ENCODE measurements at regions not wholly inside any gene's neighbourhood (a gene's known extent, or its start where the extent isn't known, plus 50 kb on each side); places are given as distances from the start of the nearest gene placed in this dataset.

- TF ChIP-seq CTCF (IDR thresholded peaks at IDR 0.05; ENCODE audit: borderline replicate concordance): no peak
- intact Hi-C loops (cut with micrococcal nuclease): no loop called here
Observed at GRCh38 chr1:173294843-173295242, 87.7 kb upstream of the TNFSF4 start.

GRCh38 chr1:173295391-173295790 is 88.3 kb upstream of the TNFSF4 start:
- no peak for TF ChIP-seq CTCF (IDR thresholded peaks at IDR 0.05; ENCODE audit: borderline replicate concordance)
- no peaks in the 10 kb centered on the region for H3K27me3 ChIP-seq (ENCODE audit: low read depth)
- peaks cover 6% of the 10 kb centered on the region for H3K9me3 ChIP-seq (replicated peaks)
- DNase-seq: no peak
- H3K36me3 ChIP-seq: no peaks in the 10 kb centered on the region
- H3K4me1 ChIP-seq: no peaks in the 10 kb centered on the region
- H3K4me3 ChIP-seq: no peak overlapping the region
- H3K27ac ChIP-seq (replicated peaks): no peak overlapping the region
- intact Hi-C loops (cut with micrococcal nuclease): no loop called here

More at GRCh38 chr1:173294843-173295242, 87.7 kb upstream of the TNFSF4 start:
- H3K36me3 ChIP-seq: no peaks in the 10 kb centered on the region
- no peak for DNase-seq
- H3K27ac ChIP-seq (replicated peaks): no peak overlapping the region
- no peak overlapping the region for H3K4me3 ChIP-seq
- no peaks in the 10 kb centered on the region for H3K4me1 ChIP-seq
- H3K27me3 ChIP-seq (ENCODE audit: low read depth): no peaks in the 10 kb centered on the region
- peaks cover 6% of the 10 kb centered on the region for H3K9me3 ChIP-seq (replicated peaks)

GRCh38 chr1:173295995-173296394 is 88.9 kb upstream of the TNFSF4 start:
- no peak overlapping the region for H3K27ac ChIP-seq (replicated peaks)
- DNase-seq: no peak
- intact Hi-C loops (cut with micrococcal nuclease): no loop called here

GRCh38 chr1:173297798-173298391 is 90.8 kb upstream of the TNFSF4 start:
- intact Hi-C loops (cut with micrococcal nuclease): no loop called here
- peaks cover 5% of the 10 kb centered on the region for H3K9me3 ChIP-seq (replicated peaks)
- DNase-seq: no peak
- H3K36me3 ChIP-seq: no peaks in the 10 kb centered on the region
- no peak overlapping the region for H3K27ac ChIP-seq (replicated peaks)
- no peak for TF ChIP-seq CTCF (IDR thresholded peaks at IDR 0.05; ENCODE audit: borderline replicate concordance)
- H3K4me3 ChIP-seq: no peak overlapping the region
- H3K27me3 ChIP-seq (ENCODE audit: low read depth): no peaks in the 10 kb centered on the region
- H3K4me1 ChIP-seq: peaks cover 2% of the 10 kb centered on the region

More at GRCh38 chr1:173295995-173296394, 88.9 kb upstream of the TNFSF4 start:
- TF ChIP-seq CTCF (IDR thresholded peaks at IDR 0.05; ENCODE audit: borderline replicate concordance): no peak
- no peaks in the 10 kb centered on the region for H3K36me3 ChIP-seq
- H3K9me3 ChIP-seq (replicated peaks): peaks cover 6% of the 10 kb centered on the region
- no peaks in the 10 kb centered on the region for H3K4me1 ChIP-seq
- H3K27me3 ChIP-seq (ENCODE audit: low read depth): no peaks in the 10 kb centered on the region
- H3K4me3 ChIP-seq: no peak overlapping the region

- Histone ChIP-seq H3K36me3 (no peaks in the 10 kb centered on the region), H3K4me3 (no peak overlapping the region), H3K9me3 (replicated peaks) (no peaks in the 10 kb centered on the region), H3K27ac (replicated peaks) (no peak overlapping the region), H3K4me1 (peaks cover 9% of the 10 kb centered on the region), H3K27me3 (ENCODE audit: low read depth) (no peaks in the 10 kb centered on the region)
- intact Hi-C loops (cut with micrococcal nuclease): no loop called here
- TF ChIP-seq CTCF (IDR thresholded peaks at IDR 0.05; ENCODE audit: borderline replicate concordance): no peak
- no peak for DNase-seq
Observed at GRCh38 chr1:173300061-173301044, 93.2 kb upstream of the TNFSF4 start.

All from left ventricle myocardium inferior (tissue), 1 donor.